ENCODE measurements at regions not wholly inside any gene's neighbourhood (a gene's known extent, or its start where the extent isn't known, plus 50 kb on each side); places are given as distances from the start of the nearest gene placed in this dataset.

DNA sequence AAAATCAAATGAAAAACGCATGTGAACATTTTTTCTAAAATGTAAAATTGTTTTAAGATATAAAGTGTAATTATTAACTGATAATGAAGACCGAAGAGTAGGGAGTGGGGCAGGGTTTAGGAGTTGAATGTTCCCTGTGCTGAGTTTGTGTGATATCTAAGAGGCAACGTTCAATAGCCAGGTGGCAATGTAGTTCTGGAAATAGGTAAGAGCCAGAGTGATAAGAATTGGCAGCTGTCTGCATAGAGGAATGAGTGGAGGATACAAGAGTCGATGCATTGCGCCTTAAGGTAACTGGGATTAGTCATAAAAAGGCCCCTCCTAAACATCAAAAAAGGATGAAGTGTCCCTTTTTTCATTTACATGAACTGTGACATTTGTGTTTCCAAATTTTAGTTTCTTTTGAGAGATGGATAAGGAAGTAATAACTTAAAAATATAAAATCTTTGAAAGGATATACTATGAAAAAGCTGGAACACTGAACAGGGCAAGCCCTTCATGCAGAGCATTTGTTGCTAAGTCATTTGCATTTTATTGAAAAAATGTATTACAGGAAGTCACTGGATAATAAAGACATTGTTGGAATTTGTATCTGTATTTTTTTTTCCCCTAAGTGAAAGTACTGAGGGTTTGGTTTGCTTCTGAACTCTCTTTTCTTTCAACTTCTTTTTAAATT lies 659.3 kb downstream of the ACTL7B start:
- Mint-ChIP-seq H3K27ac (no peak overlapping the region), H3K4me3 (no peak overlapping the region), H3K27me3 (no peaks in the 10 kb centered on the region), H3K36me3 (no peaks in the 10 kb centered on the region), H3K4me1 (ENCODE audit: low read depth) (no peaks in the 10 kb centered on the region), H3K9me3 (peaks cover 18% of the 10 kb centered on the region)
- ChIA-PET POLR2A (no interaction called here), CTCF (no interaction called here)
- no peak for DNase-seq
- intact Hi-C loops (cut with micrococcal nuclease): no loop called here

DNA sequence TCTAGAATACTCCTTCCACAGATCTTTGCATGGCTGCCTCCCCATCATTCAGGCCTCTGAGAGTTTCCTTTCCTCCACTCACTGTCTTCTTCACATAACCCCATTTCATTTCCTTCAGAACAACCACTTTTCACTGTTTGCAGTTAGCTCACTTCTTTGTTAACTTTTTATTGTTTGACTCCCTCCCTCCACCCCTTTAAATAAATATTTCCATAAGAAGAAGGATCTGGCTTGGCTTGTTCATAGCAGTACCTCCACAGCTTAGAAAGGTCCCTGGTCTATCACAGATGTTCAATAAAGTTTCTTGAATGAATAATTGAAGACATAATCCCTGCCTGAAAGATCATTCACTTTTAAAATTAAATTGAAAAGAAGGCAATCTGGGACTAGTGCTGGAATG lies 661.6 kb downstream of the ACTL7B start:
- no peak overlapping the region for H3K27ac Mint-ChIP-seq
- H3K9me3 Mint-ChIP-seq: peaks cover 10% of the 10 kb centered on the region
- H3K36me3 Mint-ChIP-seq: no peaks in the 10 kb centered on the region
- no peaks in the 10 kb centered on the region for H3K27me3 Mint-ChIP-seq
- no peaks in the 10 kb centered on the region for H3K4me1 Mint-ChIP-seq (ENCODE audit: low read depth)
- no peak for DNase-seq
- H3K4me3 Mint-ChIP-seq: no peak overlapping the region
- ChIA-PET POLR2A (no interaction called here), CTCF (no interaction called here)
- intact Hi-C loops (cut with micrococcal nuclease): no loop called here

DNA sequence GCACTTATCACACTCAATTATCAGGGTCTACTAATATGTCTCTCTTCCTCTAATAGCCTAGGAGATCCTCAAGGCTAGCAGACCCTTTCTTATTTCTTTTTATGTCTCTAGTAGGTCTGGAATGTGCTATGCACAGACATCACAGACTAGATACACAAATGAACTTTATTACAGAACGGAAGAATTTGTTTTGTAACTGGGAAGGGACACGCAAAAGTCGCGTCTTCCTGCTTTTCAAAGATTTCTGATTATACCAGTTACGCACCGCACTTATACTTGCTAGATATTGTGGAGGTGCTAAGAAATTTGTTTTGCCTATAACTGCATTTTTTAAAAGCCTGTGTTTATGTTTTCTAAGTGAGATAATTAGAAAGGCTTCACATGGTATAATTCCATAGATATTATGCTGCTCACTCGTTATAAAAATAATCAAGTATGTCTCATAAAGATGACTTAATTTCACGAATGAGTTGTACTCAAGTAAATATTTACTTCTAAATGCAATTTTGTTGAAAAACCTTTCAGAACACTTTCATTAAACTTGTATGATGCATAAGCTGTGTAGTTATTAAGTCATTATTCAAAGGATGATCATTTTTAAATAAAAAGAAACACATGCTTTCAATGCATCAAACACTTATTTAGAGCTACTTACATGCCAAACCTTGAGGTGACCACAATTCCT lies 662.6 kb downstream of the ACTL7B start:
- H3K36me3 Mint-ChIP-seq: no peaks in the 10 kb centered on the region
- no peak for DNase-seq
- peaks cover 10% of the 10 kb centered on the region for H3K9me3 Mint-ChIP-seq
- POLR2A ChIA-PET: no interaction called here
- H3K27me3 Mint-ChIP-seq: no peaks in the 10 kb centered on the region
- CTCF ChIA-PET: no interaction called here
- H3K4me1 Mint-ChIP-seq (ENCODE audit: low read depth): no peaks in the 10 kb centered on the region
- no peak overlapping the region for H3K4me3 Mint-ChIP-seq
- intact Hi-C loops (cut with micrococcal nuclease): no loop called here
- no peak overlapping the region for H3K27ac Mint-ChIP-seq

DNA sequence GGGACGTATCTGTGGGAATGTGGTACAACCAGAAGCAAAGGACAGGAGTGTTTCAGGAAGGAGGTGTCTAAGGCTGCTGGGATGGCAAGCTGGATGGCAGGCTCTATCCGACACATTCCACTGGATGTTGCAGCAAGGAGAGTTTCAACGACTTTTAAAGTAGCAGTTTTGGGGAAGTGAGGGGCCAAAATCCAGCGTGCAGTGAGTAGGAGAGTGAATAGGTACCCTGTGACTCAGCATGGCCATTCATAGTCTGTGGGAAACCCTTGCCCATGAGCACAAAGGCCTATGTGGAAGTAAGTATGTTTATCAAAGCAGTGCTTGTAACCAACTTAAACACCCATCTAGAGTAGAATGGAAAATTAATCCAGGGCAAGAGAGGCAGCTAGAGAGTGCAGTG lies 664.7 kb downstream of the ACTL7B start:
- no peak overlapping the region for H3K4me3 Mint-ChIP-seq
- no peak for DNase-seq
- no peak overlapping the region for H3K27ac Mint-ChIP-seq
- ChIA-PET CTCF (no interaction called here), POLR2A (no interaction called here)
- intact Hi-C loops (cut with micrococcal nuclease): no loop called here
- H3K27me3 Mint-ChIP-seq: no peaks in the 10 kb centered on the region
- H3K36me3 Mint-ChIP-seq: no peaks in the 10 kb centered on the region
- peaks cover 3% of the 10 kb centered on the region for H3K9me3 Mint-ChIP-seq
- no peaks in the 10 kb centered on the region for H3K4me1 Mint-ChIP-seq (ENCODE audit: low read depth)

DNA sequence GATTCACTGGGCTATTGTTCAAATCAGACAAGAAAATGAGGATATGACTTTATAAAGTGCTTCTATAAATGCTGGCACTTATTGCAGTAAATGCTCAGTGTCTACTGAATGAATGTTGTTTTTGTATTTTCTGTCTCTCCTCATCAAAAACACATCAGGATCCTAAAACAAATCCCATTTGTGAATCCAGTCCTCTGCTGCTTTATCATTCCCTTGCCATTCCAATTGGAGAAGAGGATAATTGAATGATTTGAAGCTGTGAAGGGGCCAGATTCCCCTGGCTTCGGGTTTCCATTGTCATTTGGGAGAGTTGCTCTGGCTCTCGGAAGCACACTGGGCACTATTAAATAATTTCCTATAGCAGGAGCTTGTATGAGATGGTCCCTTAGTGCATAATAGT lies 666.8 kb downstream of the ACTL7B start:
- ChIA-PET CTCF (no interaction called here), POLR2A (no interaction called here)
- peaks cover 3% of the 10 kb centered on the region for H3K9me3 Mint-ChIP-seq
- H3K4me3 Mint-ChIP-seq: no peak overlapping the region
- no peaks in the 10 kb centered on the region for H3K27me3 Mint-ChIP-seq
- H3K36me3 Mint-ChIP-seq: no peaks in the 10 kb centered on the region
- no peak for DNase-seq
- H3K4me1 Mint-ChIP-seq (ENCODE audit: low read depth): no peaks in the 10 kb centered on the region
- H3K27ac Mint-ChIP-seq: no peak overlapping the region
- intact Hi-C loops (cut with micrococcal nuclease): no loop called here

DNA sequence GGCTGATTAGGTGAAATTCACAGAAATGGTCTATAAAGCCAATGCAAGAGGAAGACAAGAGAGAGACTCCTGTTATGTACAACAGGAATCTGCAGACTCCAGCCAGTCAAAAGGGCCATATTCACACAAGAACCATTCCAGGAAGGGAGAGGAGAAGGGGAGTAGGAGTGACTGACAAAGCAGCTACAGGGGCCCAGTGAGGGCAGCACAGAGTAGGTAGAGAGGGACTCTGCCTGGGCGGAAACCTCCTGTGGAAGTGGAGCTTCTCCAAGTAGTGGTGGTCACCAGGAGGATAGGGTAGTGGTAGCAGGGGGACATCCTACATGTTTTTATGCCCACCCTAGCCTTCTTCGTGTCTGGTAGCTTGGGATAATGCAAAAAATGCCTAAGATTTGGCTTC lies 667.3 kb downstream of the ACTL7B start:
- Mint-ChIP-seq H3K4me3 (no peak overlapping the region), H3K4me1 (ENCODE audit: low read depth) (no peaks in the 10 kb centered on the region), H3K27ac (no peak overlapping the region), H3K36me3 (no peaks in the 10 kb centered on the region), H3K27me3 (no peaks in the 10 kb centered on the region), H3K9me3 (peaks cover 3% of the 10 kb centered on the region)
- ChIA-PET CTCF (no interaction called here), POLR2A (no interaction called here)
- no peak for DNase-seq
- intact Hi-C loops (cut with micrococcal nuclease): no loop called here

DNA sequence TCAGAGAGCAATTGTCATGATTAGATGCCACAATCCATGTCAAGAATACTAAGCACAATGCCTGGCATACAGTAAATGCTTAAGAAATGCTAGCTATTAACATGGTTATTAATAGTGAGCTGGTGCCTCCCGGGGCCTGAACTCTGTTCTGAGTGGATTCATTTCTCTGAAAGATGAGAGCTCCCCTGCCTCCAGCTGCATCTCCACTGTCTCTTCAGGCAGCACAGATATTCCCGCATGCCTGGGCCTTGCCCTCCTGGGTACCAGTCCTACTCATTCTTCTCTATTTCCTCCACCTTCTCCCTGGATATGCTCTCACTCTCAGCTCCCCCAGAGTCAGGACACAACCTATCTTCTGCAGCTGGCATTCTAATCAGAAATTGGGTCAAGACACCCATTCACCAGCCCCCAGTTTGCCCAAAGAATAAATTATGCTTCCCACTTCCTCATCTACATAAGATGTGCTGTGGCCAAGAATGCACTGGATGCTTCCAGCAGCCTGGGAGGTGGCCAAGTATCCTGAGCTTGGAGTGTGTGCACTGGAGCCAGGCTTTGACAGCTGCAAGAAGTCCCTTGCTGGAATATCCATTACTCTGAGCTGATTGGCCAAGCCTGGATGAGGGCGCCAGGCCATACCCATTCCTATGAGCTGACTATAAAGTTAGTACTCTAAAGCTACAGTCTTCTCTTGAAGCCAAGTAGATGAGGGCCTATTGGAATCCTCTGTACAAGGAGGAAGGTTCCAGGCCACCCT lies 669.0 kb downstream of the ACTL7B start:
- Mint-ChIP-seq H3K27me3 (no peaks in the 10 kb centered on the region), H3K9me3 (peaks cover 9% of the 10 kb centered on the region), H3K4me1 (ENCODE audit: low read depth) (no peaks in the 10 kb centered on the region), H3K27ac (no peak overlapping the region), H3K4me3 (no peak overlapping the region), H3K36me3 (no peaks in the 10 kb centered on the region)
- no peak for DNase-seq
- CTCF ChIA-PET: no interaction called here
- intact Hi-C loops (cut with micrococcal nuclease): no loop called here
- POLR2A ChIA-PET: no interaction called here

DNA sequence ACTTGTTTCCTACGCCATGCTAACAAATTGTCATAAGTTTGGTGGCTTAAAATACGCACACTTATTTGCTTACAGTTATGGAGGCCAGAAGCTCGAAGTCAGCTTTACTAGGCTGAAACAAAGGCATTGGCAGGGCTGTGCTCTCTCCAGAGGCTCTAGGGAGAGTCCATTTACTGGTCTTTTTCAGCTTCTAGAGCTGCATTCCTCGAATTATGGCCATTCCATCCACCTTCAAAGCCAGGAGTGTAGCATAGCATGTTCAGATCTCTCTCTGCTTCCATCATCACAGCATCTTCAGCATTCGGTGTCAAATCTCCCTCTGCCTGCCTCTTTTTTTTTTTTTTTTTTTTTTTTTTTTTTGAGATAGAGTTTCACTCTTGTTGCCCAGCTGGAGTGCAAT lies 670.2 kb downstream of the ACTL7B start:
- H3K4me3 Mint-ChIP-seq: no peak overlapping the region
- no peaks in the 10 kb centered on the region for H3K36me3 Mint-ChIP-seq
- no peaks in the 10 kb centered on the region for H3K4me1 Mint-ChIP-seq (ENCODE audit: low read depth)
- intact Hi-C loops (cut with micrococcal nuclease): no loop called here
- CTCF ChIA-PET: no interaction called here
- POLR2A ChIA-PET: no interaction called here
- H3K27me3 Mint-ChIP-seq: no peaks in the 10 kb centered on the region
- DNase-seq: no peak
- no peak overlapping the region for H3K27ac Mint-ChIP-seq
- H3K9me3 Mint-ChIP-seq: peaks cover 9% of the 10 kb centered on the region

DNA sequence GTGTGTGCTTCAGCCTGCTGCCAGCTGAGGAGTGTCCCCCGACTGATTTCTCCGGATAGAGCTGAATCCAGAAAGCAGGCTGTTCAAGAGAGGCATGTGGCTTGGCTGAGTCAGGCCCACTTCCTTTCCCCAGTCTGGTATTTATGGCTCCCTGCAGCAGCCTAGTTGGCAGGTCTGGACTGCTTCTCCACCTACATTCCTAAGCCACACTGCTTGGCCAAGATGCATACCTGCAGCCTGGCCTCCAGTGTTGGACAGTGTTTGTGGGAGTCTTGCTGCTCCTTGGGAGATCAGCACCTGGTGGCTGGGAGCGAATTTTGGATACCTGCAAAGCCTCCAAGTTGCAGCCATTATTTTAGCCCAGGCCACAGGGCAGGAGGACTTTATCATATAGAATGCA lies 670.8 kb downstream of the ACTL7B start:
- H3K4me1 Mint-ChIP-seq (ENCODE audit: low read depth): no peaks in the 10 kb centered on the region
- H3K27me3 Mint-ChIP-seq: no peaks in the 10 kb centered on the region
- no peak overlapping the region for H3K4me3 Mint-ChIP-seq
- no peak for DNase-seq
- H3K36me3 Mint-ChIP-seq: no peaks in the 10 kb centered on the region
- H3K9me3 Mint-ChIP-seq: peaks cover 6% of the 10 kb centered on the region
- ChIA-PET CTCF (no interaction called here), POLR2A (no interaction called here)
- H3K27ac Mint-ChIP-seq: no peak overlapping the region
- intact Hi-C loops (cut with micrococcal nuclease): no loop called here

DNA sequence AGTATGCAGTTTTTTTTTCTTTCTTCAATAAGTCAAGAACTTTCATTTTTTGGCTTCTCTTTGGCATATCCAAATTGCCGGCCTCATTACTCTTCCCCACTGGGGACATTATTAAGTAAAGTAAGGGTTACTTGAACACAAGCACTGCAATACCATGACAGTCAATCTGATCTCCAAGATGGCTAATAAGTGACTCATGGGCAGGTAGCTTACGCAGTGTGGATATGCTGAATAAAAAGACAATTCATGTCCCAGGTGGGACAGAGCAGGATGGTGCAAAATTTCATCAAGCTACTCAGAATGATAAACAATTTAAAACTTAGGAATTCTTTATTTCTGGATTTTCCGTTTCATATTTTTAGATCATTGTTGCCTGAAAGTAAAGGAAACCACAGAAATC lies 671.8 kb downstream of the ACTL7B start:
- Mint-ChIP-seq H3K36me3 (no peaks in the 10 kb centered on the region), H3K4me1 (ENCODE audit: low read depth) (no peaks in the 10 kb centered on the region), H3K9me3 (peaks cover 6% of the 10 kb centered on the region), H3K4me3 (no peak overlapping the region), H3K27ac (no peak overlapping the region), H3K27me3 (no peaks in the 10 kb centered on the region)
- DNase-seq: no peak
- intact Hi-C loops (cut with micrococcal nuclease): no loop called here
- ChIA-PET CTCF (no interaction called here), POLR2A (no interaction called here)

DNA sequence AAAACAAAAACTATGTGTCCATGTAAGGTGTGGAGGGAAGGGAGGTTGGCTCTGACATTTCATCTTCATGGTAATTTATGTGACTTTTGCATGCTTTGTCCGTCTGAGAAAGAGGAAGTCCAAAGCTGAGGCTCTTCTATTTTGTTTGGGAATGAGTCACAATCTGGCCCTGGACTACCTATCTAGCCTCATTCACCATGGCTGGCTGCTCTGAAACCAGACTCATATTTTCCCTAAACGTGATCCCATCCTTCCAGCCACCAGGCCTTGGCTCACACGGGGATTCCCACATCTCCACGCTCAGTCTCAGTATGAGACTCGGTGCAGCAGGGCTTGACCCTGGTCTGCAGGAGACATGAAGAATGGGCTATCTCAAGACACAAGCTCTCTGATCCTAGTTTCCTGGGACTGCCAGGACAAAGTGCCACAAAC lies 672.8 kb downstream of the ACTL7B start:
- DNase-seq: no peak
- H3K4me3 Mint-ChIP-seq: no peak overlapping the region
- POLR2A ChIA-PET: no interaction called here

DNA sequence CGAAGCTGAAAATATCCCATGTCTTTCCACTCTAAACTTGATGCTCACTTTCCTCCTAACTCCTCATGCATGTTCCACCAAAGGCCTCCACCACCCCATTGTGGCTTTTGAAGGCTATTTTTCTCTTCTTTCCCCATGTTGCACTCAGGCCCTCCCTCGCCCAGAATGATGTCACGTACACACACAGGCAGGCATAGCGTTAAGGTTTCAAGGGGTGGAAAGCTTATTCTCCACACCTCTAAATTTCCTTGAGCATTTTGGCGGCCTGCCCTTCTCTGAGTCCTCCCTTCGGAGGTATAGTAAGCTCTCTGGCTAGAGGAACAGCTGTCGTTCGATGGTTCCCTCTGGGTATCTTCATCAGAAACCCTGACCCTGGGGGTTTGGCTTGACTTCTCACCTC lies 673.5 kb downstream of the ACTL7B start:
- H3K9me3 Mint-ChIP-seq: peaks cover 6% of the 10 kb centered on the region
- POLR2A ChIA-PET: no interaction called here
- DNase-seq: no peak

More for the DNA sequence above, 672.8 kb downstream of the ACTL7B start:
- Mint-ChIP-seq H3K4me1 (ENCODE audit: low read depth) (no peaks in the 10 kb centered on the region), H3K9me3 (peaks cover 6% of the 10 kb centered on the region), H3K27me3 (no peaks in the 10 kb centered on the region), H3K36me3 (no peaks in the 10 kb centered on the region), H3K27ac (no peak overlapping the region)
- CTCF ChIA-PET: no interaction called here
- intact Hi-C loops (cut with micrococcal nuclease): no loop called here

DNA sequence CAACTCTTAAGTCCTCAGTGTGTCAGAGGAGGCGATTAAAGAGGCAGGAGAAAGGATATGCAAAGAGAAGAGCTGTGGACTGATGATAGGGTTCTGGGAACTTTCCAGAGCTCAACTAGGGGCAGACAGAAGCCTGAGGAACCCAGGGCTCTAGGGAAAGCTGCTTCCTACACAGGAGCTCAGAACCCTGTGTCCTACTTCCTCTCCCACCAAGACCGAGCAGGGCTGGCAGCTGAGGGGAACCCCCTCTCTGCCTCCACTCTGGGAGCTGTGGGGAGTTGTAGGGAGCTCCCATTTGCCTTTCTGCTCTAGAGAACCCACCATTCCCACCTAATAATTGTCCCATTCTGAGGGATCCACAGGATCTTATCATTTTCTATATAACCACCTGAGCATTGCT lies 674.3 kb downstream of the ACTL7B start:
- intact Hi-C loops (cut with micrococcal nuclease): no loop called here
- CTCF ChIA-PET: no interaction called here
- Mint-ChIP-seq H3K36me3 (no peaks in the 10 kb centered on the region), H3K27me3 (no peaks in the 10 kb centered on the region), H3K4me3 (no peak overlapping the region), H3K9me3 (peaks cover 6% of the 10 kb centered on the region), H3K27ac (no peak overlapping the region), H3K4me1 (ENCODE audit: low read depth) (no peaks in the 10 kb centered on the region)
- no peak for DNase-seq
- POLR2A ChIA-PET: no interaction called here

More for the DNA sequence above, 673.5 kb downstream of the ACTL7B start:
- CTCF ChIA-PET: no interaction called here
- no peak overlapping the region for H3K4me3 Mint-ChIP-seq
- no peaks in the 10 kb centered on the region for H3K4me1 Mint-ChIP-seq (ENCODE audit: low read depth)
- intact Hi-C loops (cut with micrococcal nuclease): no loop called here
- no peaks in the 10 kb centered on the region for H3K27me3 Mint-ChIP-seq
- H3K27ac Mint-ChIP-seq: no peak overlapping the region
- no peaks in the 10 kb centered on the region for H3K36me3 Mint-ChIP-seq
